ENCODE measurements at regions not wholly inside any gene's neighbourhood (a gene's known extent, or its start where the extent isn't known, plus 50 kb on each side); places are given as distances from the start of the nearest gene placed in this dataset.

GRCh38 chr6:96704713-96705112 is 132.6 kb downstream of the GPR63 start:
- H3K4me1 ChIP-seq (replicated peaks in 1 of 4; ENCODE audit: control insufficient read depth in 3 of 4, insufficient read depth in 4 of 4, low read length in 3 of 4), result no peaks in the 10 kb centered on the region
- no peak overlapping the region for H3K4ac ChIP-seq (replicated peaks; ENCODE audit: insufficient read length, low read depth, low read length)
- no peak overlapping the region for H2BK20ac ChIP-seq (ENCODE audit: low read length)
- no peak overlapping the region for H3K9ac ChIP-seq (replicated peaks in 1 of 4; ENCODE audit: extremely low read depth in 1 of 4, low read depth in 3 of 4, low read length in 3 of 4)
- H2BK120ac ChIP-seq (replicated peaks; ENCODE audit: low read depth, low read length), result no peak overlapping the region
- H2BK5ac ChIP-seq (ENCODE audit: low read depth, low read length), result no peak overlapping the region
- H4K5ac ChIP-seq (ENCODE audit: insufficient read length, low read depth, low read length), result no peak overlapping the region
- H3K23ac ChIP-seq (ENCODE audit: insufficient read length), result no peak overlapping the region
- FAIRE-seq (no peak), DNase-seq (ENCODE audit: low read depth in 1 of 2, low spot score in 2 of 2) (no peak)
- H2AK5ac ChIP-seq (ENCODE audit: low read depth, low read length), result no peak overlapping the region
- no peaks in the 10 kb centered on the region for H3K23me2 ChIP-seq (ENCODE audit: low read depth, low read length)
- no peak overlapping the region for H3K18ac ChIP-seq (ENCODE audit: extremely low read depth, low read length)
- no peaks in the 10 kb centered on the region for H4K20me1 ChIP-seq (replicated peaks in 1 of 2; ENCODE audit: control insufficient read depth in 1 of 2, insufficient read depth in 2 of 2, low read length in 2 of 2)
- H2BK15ac ChIP-seq (ENCODE audit: low read length), result no peak overlapping the region
- H3K79me2 ChIP-seq (ENCODE audit: control insufficient read depth in 1 of 2, insufficient read depth in 2 of 2, low read length in 2 of 2), result no peaks in the 10 kb centered on the region
- H3K79me1 ChIP-seq (ENCODE audit: low read depth, low read length), result no peaks in the 10 kb centered on the region
- no peaks in the 10 kb centered on the region for H3K9me3 ChIP-seq (ENCODE audit: insufficient read depth in 2 of 2, low read depth in 1 of 2, low read length in 1 of 2)
- H4K91ac ChIP-seq (replicated peaks; ENCODE audit: insufficient read length, low read length), result no peak overlapping the region
- H3K4me2 ChIP-seq (ENCODE audit: insufficient read depth in 1 of 2, low read depth in 2 of 2, low read length in 2 of 2), result no peak overlapping the region
- H3K56ac ChIP-seq (replicated peaks; ENCODE audit: insufficient read length, low read depth, low read length), result no peak overlapping the region
- no peak overlapping the region for H3K4me3 ChIP-seq (ENCODE audit: extremely low read depth in 1 of 4, insufficient read depth in 2 of 4, low read depth in 3 of 4, low read length in 4 of 4)
- no peak overlapping the region for H3K27ac ChIP-seq (ENCODE audit: low read depth, low read length)
- H2BK12ac ChIP-seq (ENCODE audit: low read depth, low read length), result no peak overlapping the region
- ChIA-PET CTCF (ENCODE audit: partially characterized antibody) (interaction anchor here (1.1 kb wide), 1 partner anchor 10 kb away, joined by 3 read pairs; no protein-coding TSS in a partner anchor), POLR2A (ENCODE audit: partially characterized antibody) (no interaction called here)
- no peak overlapping the region for H4K8ac ChIP-seq (ENCODE audit: extremely low read depth, insufficient read depth, low read length)
- no peaks in the 10 kb centered on the region for H3K36me3 ChIP-seq (ENCODE audit: control insufficient read depth in 2 of 4, insufficient read depth in 4 of 4, low read length in 3 of 4)
- peaks cover 0 to 1% (median 0%) of the 10 kb centered on the region in 4 experiments; a peak in 1 of 7 replicates for H3K27me3 ChIP-seq (replicated peaks in 1 of 4; ENCODE audit: control insufficient read depth in 3 of 4, extremely low read depth in 1 of 4, insufficient read depth in 3 of 4, low read length in 3 of 4)
- no peak overlapping the region for H2AFZ ChIP-seq (ENCODE audit: low read length)
- WGBS, 2 experiments (ENCODE audit: extremely low coverage in 1 of 2, insufficient coverage in 1 of 2, insufficient read length in 1 of 2, insufficient replicate concordance in 2 of 2, low coverage in 1 of 2, low lambda C conversion rate in 2 of 2, missing lambda C conversion rate in 1 of 2), result 86% methylated on average over 2 of the region's 2 CpGs; no CpG with 5 or more reads in 1 of the 2 experiments
- no peak overlapping the region for H3K14ac ChIP-seq (ENCODE audit: insufficient read length)
- TF ChIP-seq BCL11A (IDR thresholded peaks at IDR 0.05; ENCODE audit: low read depth in 2 of 2, low read length in 2 of 2) (no peak), GABPA (IDR thresholded peaks at IDR 0.05; ENCODE audit: borderline replicate concordance, insufficient read depth, low read length) (no peak), KDM1A (IDR thresholded peaks at IDR 0.05; ENCODE audit: borderline replicate concordance, low read length) (no peak), CEBPB (IDR thresholded peaks at IDR 0.05; ENCODE audit: low read depth, low read length) (no peak), MAFK (IDR thresholded peaks at IDR 0.05; ENCODE audit: low read depth, low read length) (no peak), JUN (IDR thresholded peaks at IDR 0.05; ENCODE audit: low read depth, low read length) (no peak), RBBP5 (IDR thresholded peaks at IDR 0.05; ENCODE audit: borderline replicate concordance, low read depth, low read length) (no peak), CBX8 (IDR thresholded peaks at IDR 0.05; ENCODE audit: borderline replicate concordance, low read depth, low read length) (no peak), SIN3A (conservative IDR thresholded peaks at IDR 0.05 in 1 of 2, IDR thresholded peaks at IDR 0.05 in 1 of 2; ENCODE audit: low read depth in 1 of 2, low read length in 2 of 2) (no peak), POLR2A (IDR thresholded peaks at IDR 0.05; ENCODE audit: control extremely low read depth in 1 of 2, low read depth in 2 of 2, low read length in 2 of 2) (no peak), BRCA1 (IDR thresholded peaks at IDR 0.05; ENCODE audit: low read depth, low read length) (no peak), CTBP2 (IDR thresholded peaks at IDR 0.05; ENCODE audit: borderline replicate concordance, insufficient read depth, insufficient read length, low read length) (no peak), TEAD4 (IDR thresholded peaks at IDR 0.05; ENCODE audit: low read depth, low read length) (no peak), ZNF274 (IDR thresholded peaks at IDR 0.05; ENCODE audit: borderline replicate concordance, extremely low read depth, low read length) (no peak)
- TF ChIP-seq, protein P1, sequence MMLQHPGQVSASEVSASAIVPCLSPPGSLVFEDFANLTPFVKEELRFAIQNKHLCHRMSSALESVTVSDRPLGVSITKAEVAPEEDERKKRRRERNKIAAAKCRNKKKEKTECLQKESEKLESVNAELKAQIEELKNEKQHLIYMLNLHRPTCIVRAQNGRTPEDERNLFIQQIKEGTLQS (IDR thresholded peaks at IDR 0.05; ENCODE audit: insufficient read depth, low read depth, low read length), result no peak
